ENCODE measurements at regions not wholly inside any gene's neighbourhood (a gene's known extent, or its start where the extent isn't known, plus 50 kb on each side); places are given as distances from the start of the nearest gene placed in this dataset.

GRCh38 chr10:37687581-37687980 is 169.8 kb downstream of the ZNF248 start:
- Histone ChIP-seq H3K4me1 (ENCODE audit: control insufficient read depth in 2 of 2, insufficient read depth in 2 of 2, low read length in 2 of 2) (no peaks in the 10 kb centered on the region), H3K9me3 (ENCODE audit: control insufficient read depth in 2 of 2, insufficient read depth in 1 of 2, low read length in 1 of 2) (peaks cover 9 to 46% of the 10 kb centered on the region in 2 donors), H3K27ac (ENCODE audit: low read depth in 1 of 2, low read length in 1 of 2) (no peak overlapping the region), H3K36me3 (ENCODE audit: control insufficient read depth in 2 of 2, insufficient read depth in 2 of 2, low read length in 1 of 2) (no peaks in the 10 kb centered on the region), H3K4me3 (ENCODE audit: low read length in 2 of 2) (no peak overlapping the region), H3K27me3 (ENCODE audit: control insufficient read depth in 2 of 2, insufficient read depth in 1 of 2, low read length in 1 of 2) (no peaks in the 10 kb centered on the region)
- no peak for DNase-seq (ENCODE audit: low read depth in 6 of 9, low spot score in 9 of 9)
- 75% methylated on average over 3 of the region's 3 CpGs for WGBS

DNA sequence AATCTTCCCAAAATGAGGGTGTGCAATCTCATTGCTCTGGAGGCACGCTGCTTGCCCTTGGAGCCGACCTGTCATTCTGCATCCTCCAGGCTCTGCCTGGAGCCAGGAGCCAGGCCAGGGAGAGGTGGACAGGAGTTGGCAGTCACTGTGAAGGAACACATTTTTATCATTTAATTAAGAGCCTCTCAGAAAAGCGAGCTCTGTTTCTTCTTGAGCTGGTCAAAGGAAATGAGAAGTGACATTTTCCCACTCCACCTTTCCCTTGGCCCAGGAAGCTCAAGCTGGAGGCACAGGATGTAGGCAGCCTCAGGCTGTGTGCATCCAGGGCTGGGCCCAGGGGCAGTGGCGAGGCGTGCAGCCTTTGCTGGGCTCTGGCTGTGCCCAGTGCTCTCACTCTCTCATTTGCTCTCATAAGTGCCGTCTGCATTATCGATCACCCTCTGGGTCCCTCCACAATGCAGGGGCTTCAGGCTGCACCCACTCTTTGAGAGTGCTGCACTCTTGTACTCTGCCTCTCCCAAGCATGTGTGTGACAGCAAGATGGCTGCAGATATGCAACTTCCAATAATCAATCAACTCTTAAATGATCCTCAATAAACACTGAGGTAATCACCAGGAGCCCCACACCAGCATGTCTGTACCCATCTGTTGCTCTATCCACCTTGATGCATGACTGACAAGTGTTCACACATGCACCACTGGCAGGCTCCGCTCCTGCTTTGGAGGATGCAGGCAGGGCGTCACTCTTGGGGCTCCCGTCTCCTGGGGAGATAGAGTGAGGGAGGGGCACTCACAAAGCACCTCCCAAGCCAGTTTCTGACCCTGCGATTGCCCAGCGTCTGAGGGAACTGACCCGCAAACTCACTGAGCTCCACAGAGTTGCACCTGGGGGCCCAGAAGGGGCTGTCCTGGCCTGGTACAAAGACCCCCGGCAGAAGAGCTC is 171.4 kb downstream of the ZNF248 start:
- H3K4me1 ChIP-seq (ENCODE audit: control insufficient read depth in 2 of 2, insufficient read depth in 2 of 2, low read length in 2 of 2): no peaks in the 10 kb centered on the region
- 86% methylated on average over 14 of the region's 14 CpGs for WGBS
- H3K27me3 ChIP-seq (ENCODE audit: control insufficient read depth in 2 of 2, insufficient read depth in 1 of 2, low read length in 1 of 2): no peaks in the 10 kb centered on the region
- no peak for DNase-seq (ENCODE audit: low read depth in 6 of 9, low spot score in 9 of 9)
- no peak overlapping the region for H3K4me3 ChIP-seq (ENCODE audit: low read length in 2 of 2)
- no peaks in the 10 kb centered on the region for H3K36me3 ChIP-seq (ENCODE audit: control insufficient read depth in 2 of 2, insufficient read depth in 2 of 2, low read length in 1 of 2)
- H3K27ac ChIP-seq (ENCODE audit: low read depth in 1 of 2, low read length in 1 of 2): no peak overlapping the region
- peaks cover 15 to 62% of the 10 kb centered on the region in 2 donors for H3K9me3 ChIP-seq (ENCODE audit: control insufficient read depth in 2 of 2, insufficient read depth in 1 of 2, low read length in 1 of 2)

- 86% methylated on average over 8 of the region's 8 CpGs for WGBS
- DNase-seq (ENCODE audit: low read depth in 6 of 9, low spot score in 9 of 9): no peak
These were observed 172.6 kb downstream of the ZNF248 start for GRCh38 chr10:37684765-37685164.

DNA sequence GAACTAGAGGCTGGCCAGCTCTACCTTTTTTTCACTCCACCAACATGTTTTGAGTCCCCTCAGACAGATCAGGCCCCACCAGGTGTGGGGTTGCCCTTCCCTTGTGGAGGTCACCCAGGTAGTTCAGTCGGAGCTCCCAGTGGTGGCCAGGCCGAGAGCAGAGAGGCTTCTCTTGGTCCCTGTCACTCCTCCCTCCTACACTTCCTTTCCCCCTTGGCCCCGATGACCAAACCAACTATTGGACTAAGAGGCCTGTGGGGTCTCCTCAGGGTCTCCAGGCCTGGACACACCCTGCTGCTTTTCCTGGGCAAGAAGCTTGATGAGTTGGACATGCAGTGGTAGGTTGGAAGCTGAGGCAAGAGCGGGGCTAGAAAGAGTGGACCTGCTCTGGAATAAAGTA is 174.8 kb downstream of the ZNF248 start:
- WGBS: 93% methylated on average over 4 of the region's 4 CpGs
- no peak for DNase-seq (ENCODE audit: low read depth in 6 of 9, low spot score in 9 of 9)
- Histone ChIP-seq H3K4me1 (ENCODE audit: control insufficient read depth in 2 of 2, insufficient read depth in 2 of 2, low read length in 2 of 2) (no peaks in the 10 kb centered on the region), H3K9me3 (ENCODE audit: control insufficient read depth in 2 of 2, insufficient read depth in 1 of 2, low read length in 1 of 2) (peaks cover 20 to 87% of the 10 kb centered on the region in 2 donors), H3K36me3 (ENCODE audit: control insufficient read depth in 2 of 2, insufficient read depth in 2 of 2, low read length in 1 of 2) (no peaks in the 10 kb centered on the region), H3K27ac (ENCODE audit: low read depth in 1 of 2, low read length in 1 of 2) (no peak overlapping the region), H3K4me3 (ENCODE audit: low read length in 2 of 2) (no peak overlapping the region), H3K27me3 (ENCODE audit: control insufficient read depth in 2 of 2, insufficient read depth in 1 of 2, low read length in 1 of 2) (no peaks in the 10 kb centered on the region)

More at GRCh38 chr10:37684765-37685164, 172.6 kb downstream of the ZNF248 start:
- H3K36me3 ChIP-seq (ENCODE audit: control insufficient read depth in 2 of 2, insufficient read depth in 2 of 2, low read length in 1 of 2): no peaks in the 10 kb centered on the region
- no peaks in the 10 kb centered on the region for H3K27me3 ChIP-seq (ENCODE audit: control insufficient read depth in 2 of 2, insufficient read depth in 1 of 2, low read length in 1 of 2)
- H3K9me3 ChIP-seq (ENCODE audit: control insufficient read depth in 2 of 2, insufficient read depth in 1 of 2, low read length in 1 of 2): peaks cover 17 to 74% of the 10 kb centered on the region in 2 donors
- no peaks in the 10 kb centered on the region for H3K4me1 ChIP-seq (ENCODE audit: control insufficient read depth in 2 of 2, insufficient read depth in 2 of 2, low read length in 2 of 2)
- no peak overlapping the region for H3K4me3 ChIP-seq (ENCODE audit: low read length in 2 of 2)
- no peak overlapping the region for H3K27ac ChIP-seq (ENCODE audit: low read depth in 1 of 2, low read length in 1 of 2)

GRCh38 chr10:37681617-37681999 is 175.8 kb downstream of the ZNF248 start:
- DNase-seq (ENCODE audit: low read depth in 6 of 9, low spot score in 9 of 9): no peak
- peaks cover 17 to 81% of the 10 kb centered on the region in 2 donors for H3K9me3 ChIP-seq (ENCODE audit: control insufficient read depth in 2 of 2, insufficient read depth in 1 of 2, low read length in 1 of 2)

DNA sequence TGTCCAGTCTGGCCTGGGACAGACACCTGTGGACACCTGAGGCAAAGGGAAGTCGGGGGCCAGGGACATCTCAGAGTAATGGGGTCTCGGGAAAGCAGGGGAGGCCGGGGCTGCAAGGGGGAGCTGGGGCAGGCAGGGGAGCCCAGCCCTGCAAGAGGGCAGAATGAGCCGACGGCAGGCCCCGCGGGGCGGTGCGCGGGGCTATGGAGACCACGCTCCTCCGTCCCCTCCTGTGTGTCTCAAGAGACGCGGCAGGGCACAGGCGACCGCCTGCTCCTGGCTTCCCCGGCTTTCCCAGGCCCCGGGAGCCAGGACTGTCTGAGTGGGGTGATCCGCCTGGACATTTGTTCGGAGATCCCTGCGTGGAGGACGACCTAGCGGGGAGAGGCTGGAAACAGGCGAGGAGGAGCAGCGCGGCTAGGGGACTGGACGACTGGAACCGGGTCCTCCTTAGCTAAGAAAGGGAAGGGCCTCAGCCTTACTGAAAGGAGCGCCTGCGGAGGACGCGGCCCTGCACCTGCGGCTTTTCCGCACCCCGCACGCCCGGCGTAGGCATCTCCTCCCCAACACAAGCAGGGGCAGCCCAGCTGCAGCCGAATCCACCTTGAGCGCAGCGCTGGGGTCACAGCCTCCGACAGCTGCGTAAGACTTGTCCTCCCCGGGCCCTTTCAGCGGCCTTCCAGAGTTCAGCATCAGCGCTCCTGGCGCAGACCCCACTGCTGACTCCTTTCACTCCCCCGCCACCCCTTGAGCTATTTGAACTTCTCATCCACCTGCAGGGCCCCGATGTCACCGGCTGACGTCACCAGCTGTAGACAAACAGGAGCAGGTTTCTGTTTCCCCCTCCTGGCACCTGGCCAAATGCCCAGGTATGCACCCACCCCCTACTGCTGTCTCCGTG is 176.4 kb downstream of the ZNF248 start:
- Histone ChIP-seq H3K4me1 (ENCODE audit: control insufficient read depth in 2 of 2, insufficient read depth in 2 of 2, low read length in 2 of 2) (no peaks in the 10 kb centered on the region), H3K36me3 (ENCODE audit: control insufficient read depth in 2 of 2, insufficient read depth in 2 of 2, low read length in 1 of 2) (no peaks in the 10 kb centered on the region), H3K27me3 (ENCODE audit: control insufficient read depth in 2 of 2, insufficient read depth in 1 of 2, low read length in 1 of 2) (no peaks in the 10 kb centered on the region), H3K27ac (ENCODE audit: low read depth in 1 of 2, low read length in 1 of 2) (no peak overlapping the region), H3K9me3 (ENCODE audit: control insufficient read depth in 2 of 2, insufficient read depth in 1 of 2, low read length in 1 of 2) (peaks cover 17 to 75% of the 10 kb centered on the region in 2 donors), H3K4me3 (ENCODE audit: low read length in 2 of 2) (no peak overlapping the region)
- 88% methylated on average over 52 of the region's 52 CpGs for WGBS
- DNase-seq (ENCODE audit: low read depth in 6 of 9, low spot score in 9 of 9): no peak

More at GRCh38 chr10:37681617-37681999, 175.8 kb downstream of the ZNF248 start:
- no peaks in the 10 kb centered on the region for H3K27me3 ChIP-seq (ENCODE audit: control insufficient read depth in 2 of 2, insufficient read depth in 1 of 2, low read length in 1 of 2)
- H3K27ac ChIP-seq (ENCODE audit: low read depth in 1 of 2, low read length in 1 of 2): no peak overlapping the region
- no peak overlapping the region for H3K4me3 ChIP-seq (ENCODE audit: low read length in 2 of 2)
- no peaks in the 10 kb centered on the region for H3K4me1 ChIP-seq (ENCODE audit: control insufficient read depth in 2 of 2, insufficient read depth in 2 of 2, low read length in 2 of 2)
- WGBS: 89% methylated on average over 12 of the region's 12 CpGs
- no peaks in the 10 kb centered on the region for H3K36me3 ChIP-seq (ENCODE audit: control insufficient read depth in 2 of 2, insufficient read depth in 2 of 2, low read length in 1 of 2)

GRCh38 chr10:37680243-37680683 is 177.1 kb downstream of the ZNF248 start:
- no peak overlapping the region for H3K27ac ChIP-seq (ENCODE audit: low read depth in 1 of 2, low read length in 1 of 2)
- H3K9me3 ChIP-seq (ENCODE audit: control insufficient read depth in 2 of 2, insufficient read depth in 1 of 2, low read length in 1 of 2): peaks cover 17 to 69% of the 10 kb centered on the region in 2 donors
- no peaks in the 10 kb centered on the region for H3K27me3 ChIP-seq (ENCODE audit: control insufficient read depth in 2 of 2, insufficient read depth in 1 of 2, low read length in 1 of 2)
- 88% methylated on average over 30 of the region's 30 CpGs for WGBS
- H3K4me3 ChIP-seq (ENCODE audit: low read length in 2 of 2): no peak overlapping the region
- H3K36me3 ChIP-seq (ENCODE audit: control insufficient read depth in 2 of 2, insufficient read depth in 2 of 2, low read length in 1 of 2): no peaks in the 10 kb centered on the region
- H3K4me1 ChIP-seq (ENCODE audit: control insufficient read depth in 2 of 2, insufficient read depth in 2 of 2, low read length in 2 of 2): no peaks in the 10 kb centered on the region
- DNase-seq (ENCODE audit: low read depth in 6 of 9, low spot score in 9 of 9): no peak

GRCh38 chr10:37679465-37679864 is 177.9 kb downstream of the ZNF248 start:
- Histone ChIP-seq H3K4me1 (ENCODE audit: control insufficient read depth in 2 of 2, insufficient read depth in 2 of 2, low read length in 2 of 2) (no peaks in the 10 kb centered on the region), H3K9me3 (ENCODE audit: control insufficient read depth in 2 of 2, insufficient read depth in 1 of 2, low read length in 1 of 2) (peaks cover 17 to 64% of the 10 kb centered on the region in 2 donors)
- WGBS: 94% methylated on average over 8 of the region's 8 CpGs

DNA sequence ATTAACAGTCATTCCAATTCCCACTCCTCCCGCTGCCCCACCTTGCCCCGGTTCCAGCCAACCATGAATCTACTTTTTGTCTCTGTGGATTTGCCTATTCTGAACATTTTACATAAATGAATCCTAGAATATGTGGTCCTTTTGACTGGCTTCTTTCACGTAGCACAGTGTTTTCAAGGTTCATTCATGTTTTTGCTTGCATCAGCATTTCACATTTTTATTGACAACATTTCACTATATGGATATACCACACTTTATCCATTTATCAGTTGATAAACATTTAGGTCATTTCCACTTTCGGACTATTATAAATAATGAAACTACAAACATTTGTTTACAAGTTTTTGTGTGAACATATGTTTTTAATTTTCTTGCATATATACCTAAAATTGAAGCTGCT is 182.0 kb downstream of the ZNF248 start:
- Histone ChIP-seq H3K27me3 (ENCODE audit: control insufficient read depth in 2 of 2, insufficient read depth in 1 of 2, low read length in 1 of 2) (no peaks in the 10 kb centered on the region), H3K9me3 (ENCODE audit: control insufficient read depth in 2 of 2, insufficient read depth in 1 of 2, low read length in 1 of 2) (peaks cover 4 to 29% of the 10 kb centered on the region in 2 donors), H3K4me1 (ENCODE audit: control insufficient read depth in 2 of 2, insufficient read depth in 2 of 2, low read length in 2 of 2) (no peaks in the 10 kb centered on the region), H3K27ac (ENCODE audit: low read depth in 1 of 2, low read length in 1 of 2) (no peak overlapping the region), H3K36me3 (ENCODE audit: control insufficient read depth in 2 of 2, insufficient read depth in 2 of 2, low read length in 1 of 2) (no peaks in the 10 kb centered on the region), H3K4me3 (ENCODE audit: low read length in 2 of 2) (no peak overlapping the region)
- 81% methylated on average over 4 of the region's 4 CpGs for WGBS
- no peak for DNase-seq (ENCODE audit: low read depth in 6 of 9, low spot score in 9 of 9)

More at GRCh38 chr10:37679465-37679864, 177.9 kb downstream of the ZNF248 start:
- no peaks in the 10 kb centered on the region for H3K36me3 ChIP-seq (ENCODE audit: control insufficient read depth in 2 of 2, insufficient read depth in 2 of 2, low read length in 1 of 2)
- H3K4me3 ChIP-seq (ENCODE audit: low read length in 2 of 2): no peak overlapping the region
- no peaks in the 10 kb centered on the region for H3K27me3 ChIP-seq (ENCODE audit: control insufficient read depth in 2 of 2, insufficient read depth in 1 of 2, low read length in 1 of 2)
- DNase-seq (ENCODE audit: low read depth in 6 of 9, low spot score in 9 of 9): no peak
- H3K27ac ChIP-seq (ENCODE audit: low read depth in 1 of 2, low read length in 1 of 2): no peak overlapping the region

All from thymus (tissue), 11 donors.